Fibroblast of mammary gland (primary cell): ENCODE measurements at regions not wholly inside any gene's neighbourhood (a gene's known extent, or its start where the extent isn't known, plus 50 kb on each side); places are given as distances from the start of the nearest gene placed in this dataset.

Experiments
- DNase-seq: peaks from one replicate; pipeline ENCODE4 v3.0.0-alpha.2; 2010; ENCODE audit warnings: low read depth
- H3K4me3 ChIP-seq: 2 replicates; pipeline ENCODE4 v1.5.1; 2011; ENCODE audit warnings: low read depth, mild to moderate bottlenecking, low read length, moderate library complexity; ENCODE audit not compliant: control insufficient read depth
- TF ChIP-seq, protein P1 (sequence below): conservative IDR thresholded peaks from 2 replicates; pipeline ENCODE4 v1.5.1; 2011; ENCODE audit warnings: low read depth, low read length, inconsistent platforms; ENCODE audit not compliant: control insufficient read depth, insufficient read depth

DNA sequence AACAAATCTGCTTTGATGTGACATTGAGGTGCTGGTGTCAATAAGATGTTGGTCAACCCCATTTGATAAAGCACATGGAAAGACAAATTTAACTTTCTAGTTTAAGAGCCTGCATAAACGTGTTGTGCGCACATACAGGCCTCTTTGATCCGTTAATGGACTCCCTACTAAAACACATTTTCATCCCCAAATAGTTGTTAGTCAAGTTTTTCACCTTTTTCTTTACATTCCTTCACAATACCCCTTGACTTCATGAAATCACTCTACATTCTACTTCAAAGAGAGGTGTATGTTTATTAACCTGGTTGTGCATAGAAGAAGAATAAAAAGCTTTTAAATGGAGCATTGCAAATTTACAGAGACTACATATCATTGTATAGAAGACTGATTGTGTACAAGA is 180.3 kb downstream of the HDGFL1 start:
- H3K4me3 ChIP-seq, result no peak overlapping the region
- no peak for DNase-seq
- TF ChIP-seq, protein P1, sequence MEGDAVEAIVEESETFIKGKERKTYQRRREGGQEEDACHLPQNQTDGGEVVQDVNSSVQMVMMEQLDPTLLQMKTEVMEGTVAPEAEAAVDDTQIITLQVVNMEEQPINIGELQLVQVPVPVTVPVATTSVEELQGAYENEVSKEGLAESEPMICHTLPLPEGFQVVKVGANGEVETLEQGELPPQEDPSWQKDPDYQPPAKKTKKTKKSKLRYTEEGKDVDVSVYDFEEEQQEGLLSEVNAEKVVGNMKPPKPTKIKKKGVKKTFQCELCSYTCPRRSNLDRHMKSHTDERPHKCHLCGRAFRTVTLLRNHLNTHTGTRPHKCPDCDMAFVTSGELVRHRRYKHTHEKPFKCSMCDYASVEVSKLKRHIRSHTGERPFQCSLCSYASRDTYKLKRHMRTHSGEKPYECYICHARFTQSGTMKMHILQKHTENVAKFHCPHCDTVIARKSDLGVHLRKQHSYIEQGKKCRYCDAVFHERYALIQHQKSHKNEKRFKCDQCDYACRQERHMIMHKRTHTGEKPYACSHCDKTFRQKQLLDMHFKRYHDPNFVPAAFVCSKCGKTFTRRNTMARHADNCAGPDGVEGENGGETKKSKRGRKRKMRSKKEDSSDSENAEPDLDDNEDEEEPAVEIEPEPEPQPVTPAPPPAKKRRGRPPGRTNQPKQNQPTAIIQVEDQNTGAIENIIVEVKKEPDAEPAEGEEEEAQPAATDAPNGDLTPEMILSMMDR, result no peak

DNA sequence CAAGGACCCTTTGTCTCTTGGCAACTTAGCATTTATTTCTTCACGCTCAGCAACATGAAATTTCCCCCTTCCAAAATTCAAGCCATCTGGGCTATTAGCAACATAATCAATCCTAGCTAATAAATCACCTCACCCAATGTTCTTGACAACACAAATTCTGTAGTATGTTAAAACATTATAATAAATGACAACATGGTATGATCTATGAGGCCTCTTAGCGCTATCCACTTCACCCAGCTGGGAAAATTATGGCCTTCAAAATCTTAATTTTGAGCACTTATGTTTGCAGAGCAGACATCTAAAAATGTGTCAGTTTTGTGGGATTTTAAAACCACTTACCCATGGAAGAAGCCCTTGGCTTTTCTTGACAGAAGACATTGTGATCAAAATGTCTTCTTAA is 181.9 kb downstream of the HDGFL1 start:
- no peak for DNase-seq
- no peak overlapping the region for H3K4me3 ChIP-seq
- TF ChIP-seq, protein P1, result no peak

DNA sequence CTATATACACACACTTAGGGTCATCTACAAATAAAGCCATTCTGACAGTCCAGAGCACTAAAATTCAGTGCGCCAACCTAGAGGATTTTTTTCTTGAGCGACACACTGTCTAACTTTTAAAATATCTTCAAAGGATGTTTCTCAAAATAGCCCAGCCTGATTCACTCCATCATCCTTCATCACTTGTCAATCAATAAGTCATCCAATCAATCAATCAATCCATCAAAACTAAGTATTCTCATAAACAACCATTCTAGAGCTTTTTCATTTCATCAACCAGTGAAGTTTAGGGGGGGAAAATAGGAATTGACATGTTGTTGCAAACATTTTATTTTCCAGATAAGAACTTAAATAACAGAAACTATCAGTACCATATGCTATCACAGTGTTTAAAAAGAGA is 183.2 kb downstream of the HDGFL1 start:
- TF ChIP-seq, protein P1, result no peak
- no peak for DNase-seq

DNA sequence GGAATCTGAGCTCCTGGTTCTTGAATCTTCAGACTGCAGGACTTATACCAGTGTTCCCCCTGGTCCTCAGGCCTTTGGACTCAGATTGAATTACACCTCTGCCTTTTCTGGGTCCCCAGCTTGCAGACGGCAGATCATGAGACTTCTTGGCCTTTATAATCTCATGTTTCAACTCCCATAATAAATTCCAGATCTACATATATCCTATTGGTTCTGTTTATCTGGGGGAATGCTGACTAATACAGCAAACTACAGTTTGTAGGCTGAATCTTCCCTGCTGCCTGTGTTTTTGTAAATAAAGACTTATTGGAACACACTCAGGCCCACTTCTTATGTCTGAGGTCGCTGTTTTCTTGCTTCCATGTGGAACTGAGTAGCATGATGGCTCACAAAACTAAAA is 184.7 kb downstream of the HDGFL1 start:
- H3K4me3 ChIP-seq, result no peak overlapping the region
- DNase-seq, result peak; percentile 43
- TF ChIP-seq, protein P1, result no peak

More for the DNA sequence above, 183.2 kb downstream of the HDGFL1 start:
- no peak overlapping the region for H3K4me3 ChIP-seq

DNA sequence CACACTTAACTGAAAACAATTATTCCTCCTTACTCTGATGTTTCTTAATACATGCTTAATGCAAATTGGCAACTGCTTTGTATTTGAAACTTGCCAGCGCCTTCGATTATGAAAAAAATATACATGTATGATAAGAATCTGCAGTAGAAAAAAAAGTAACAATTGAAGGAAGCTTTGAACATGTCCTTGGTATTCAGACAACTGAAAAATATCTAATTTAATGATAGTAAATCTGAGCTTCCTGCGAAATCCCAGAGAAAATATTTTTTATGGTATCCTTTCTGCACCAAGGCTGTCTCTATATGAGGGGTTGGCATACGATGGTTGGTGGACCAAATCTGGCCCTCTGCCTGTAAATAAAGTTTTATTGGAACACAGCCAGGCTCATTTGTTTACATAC is 186.2 kb downstream of the HDGFL1 start:
- TF ChIP-seq, protein P1, result no peak
- DNase-seq, result no peak
- H3K4me3 ChIP-seq, result no peak overlapping the region

DNA sequence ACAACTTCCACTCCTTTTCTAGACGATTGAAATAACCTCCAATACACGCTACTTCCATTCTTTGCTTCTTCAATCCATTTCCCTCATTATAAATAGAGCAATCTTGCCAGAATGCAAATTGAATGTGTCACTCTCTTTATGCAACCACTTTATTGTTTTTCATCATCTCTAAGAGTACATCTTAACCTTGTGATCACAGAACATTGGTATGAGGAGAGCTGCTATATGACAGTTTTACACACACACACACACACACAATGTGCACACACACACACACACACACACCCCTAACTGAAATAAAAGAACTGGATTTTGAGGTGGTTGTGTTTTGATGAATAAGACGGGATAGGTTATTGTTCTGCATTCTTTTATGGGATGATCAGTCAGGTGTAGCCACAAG is 187.0 kb downstream of the HDGFL1 start:
- no peak overlapping the region for H3K4me3 ChIP-seq
- TF ChIP-seq, protein P1, result no peak
- DNase-seq, result no peak

DNA sequence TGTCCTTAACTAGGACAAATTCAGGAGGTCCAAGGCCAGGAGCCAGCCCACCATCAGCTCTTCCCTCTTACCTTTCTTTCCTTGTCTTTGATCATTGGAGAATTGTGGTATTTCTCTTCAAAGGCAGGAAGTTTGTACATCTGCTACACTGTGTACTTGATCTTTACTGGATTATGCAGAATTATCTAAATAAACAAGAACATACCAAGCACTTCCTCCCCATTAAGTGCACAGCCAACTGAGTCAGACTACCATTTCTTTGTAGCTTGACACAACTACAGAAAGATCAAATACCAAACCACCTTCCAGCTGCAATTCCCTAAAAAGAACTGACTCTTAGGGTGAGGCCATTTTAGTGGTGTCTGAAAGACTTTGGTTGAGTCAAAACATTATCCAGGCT is 195.1 kb downstream of the HDGFL1 start:
- TF ChIP-seq, protein P1, result no peak

More for the DNA sequence above, 195.1 kb downstream of the HDGFL1 start:
- no peak overlapping the region for H3K4me3 ChIP-seq
- DNase-seq, result peak; percentile 20
